Thoracic aorta (tissue), 2 donors: ENCODE measurements at regions not wholly inside any gene's neighbourhood (a gene's known extent, or its start where the extent isn't known, plus 50 kb on each side); places are given as distances from the start of the nearest gene placed in this dataset.
"Not testable (repeated sequence)": the region's sequence is repeated elsewhere in the genome, so short reads cannot be mapped to it uniquely, and the experiment has no call there.

ENCODE experiments used
- ATAC-seq: fragments of 150-250 bp; one replicate; pipeline ENCODE4 v1.8.0; 2017; ENCODE audit warnings: low read depth; ENCODE audit not compliant: insufficient number of reproducible peaks, low FRiP score
- DNase-seq: peaks from one replicate; pipeline ENCODE4 v3.0.0-alpha.2; 2020; ENCODE audit warnings: low spot score
- H3K27ac ChIP-seq, 2 donors: fragments of 200-600 bp; sonication (generic); 1 replicate in 1 of 2; 2 replicates in 1 of 2; pipeline ENCODE4 v1.5.1; 2016; ENCODE audit warnings: mild to moderate bottlenecking in 2 of 2, moderate library complexity in 2 of 2
- H3K27me3 ChIP-seq: fragments of 200-600 bp; sonication (generic); replicated peaks from 2 replicates; pipeline ENCODE4 v1.6.0; 2016; ENCODE audit warnings: mild to moderate bottlenecking; ENCODE audit not compliant: insufficient read depth
- H3K36me3 ChIP-seq: fragments of 200-600 bp; sonication (generic); one replicate; pipeline ENCODE4 v1.5.1; 2016
- H3K4me1 ChIP-seq, 2 donors: fragments of 200-600 bp; sonication (generic); 1 replicate in 1 of 2; 2 replicates in 1 of 2; pipeline versions ENCODE4 v1.5.1 to v1.6.0; 2016; ENCODE audit warnings: low read depth in 2 of 2, mild to moderate bottlenecking in 1 of 2; ENCODE audit not compliant: control insufficient read depth in 1 of 2
- H3K4me3 ChIP-seq: fragments of 200-600 bp; sonication (generic); 2 replicates; pipeline ENCODE4 v1.5.1; 2016; ENCODE audit warnings: mild to moderate bottlenecking
- H3K9me3 ChIP-seq: fragments of 200-600 bp; sonication (generic); 2 replicates; pipeline ENCODE4 v1.5.1; 2016
- CTCF ChIP-seq: fragments of 200-600 bp; sonication (generic); IDR thresholded peaks from one replicate; pipeline ENCODE4 v1.5.1; 2019; ENCODE audit warnings: antibody characterized with exemption

- Histone ChIP-seq H3K4me1 (no peaks in the 10 kb centered on the region), H3K27ac (no peak overlapping the region), H3K36me3 (no peaks in the 10 kb centered on the region), H3K4me3 (no peak overlapping the region), H3K27me3 (no peaks in the 10 kb centered on the region), H3K9me3 (no peaks in the 10 kb centered on the region)
- no peak for TF ChIP-seq CTCF
- ATAC-seq = no peak
- DNase-seq = no peak
Measured at GRCh38 chr9:27676827-27677226, 103.5 kb upstream of the C9orf72 start.

GRCh38 chr9:27679338-27679737 is 106.1 kb upstream of the C9orf72 start:
- TF ChIP-seq CTCF = no peak
- DNase-seq = no peak
- ATAC-seq = no peak
- Histone ChIP-seq H3K27ac (no peak overlapping the region), H3K9me3 (no peaks in the 10 kb centered on the region), H3K4me1 (no peaks in the 10 kb centered on the region), H3K4me3 (no peak overlapping the region), H3K36me3 (no peaks in the 10 kb centered on the region), H3K27me3 (no peaks in the 10 kb centered on the region)

- Histone ChIP-seq H3K4me3 (no peak overlapping the region), H3K9me3 (no peaks in the 10 kb centered on the region), H3K27ac (no peak overlapping the region), H3K27me3 (no peaks in the 10 kb centered on the region), H3K36me3 (no peaks in the 10 kb centered on the region), H3K4me1 (no peaks in the 10 kb centered on the region)
- no peak for TF ChIP-seq CTCF
- no peak for DNase-seq
- no peak for ATAC-seq
Measured at GRCh38 chr9:27683181-27683580, 109.9 kb upstream of the C9orf72 start.

- H3K4me1 ChIP-seq = no peaks in the 10 kb centered on the region
- ATAC-seq (no peak), DNase-seq (no peak)
- no peak for TF ChIP-seq CTCF
- H3K27ac ChIP-seq = no peak overlapping the region
- H3K4me3 ChIP-seq = no peak overlapping the region
- no peaks in the 10 kb centered on the region for H3K27me3 ChIP-seq
- no peaks in the 10 kb centered on the region for H3K9me3 ChIP-seq
- no peaks in the 10 kb centered on the region for H3K36me3 ChIP-seq
Measured at GRCh38 chr9:27688954-27689353, 115.7 kb upstream of the C9orf72 start.

GRCh38 chr9:27690816-27691215 is 117.5 kb upstream of the C9orf72 start:
- not testable (repeated sequence) for H3K27ac ChIP-seq, DNase-seq, H3K36me3 ChIP-seq, H3K4me3 ChIP-seq, H3K9me3 ChIP-seq, ATAC-seq, H3K27me3 ChIP-seq, H3K4me1 ChIP-seq

GRCh38 chr9:27699621-27700020 is 126.3 kb upstream of the C9orf72 start:
- no peak for DNase-seq
- H3K4me3 ChIP-seq = no peak overlapping the region
- no peak for ATAC-seq
- no peaks in the 10 kb centered on the region for H3K4me1 ChIP-seq
- H3K36me3 ChIP-seq = no peaks in the 10 kb centered on the region
- H3K27me3 ChIP-seq = no peaks in the 10 kb centered on the region
- H3K9me3 ChIP-seq = no peaks in the 10 kb centered on the region
- H3K27ac ChIP-seq = no peak overlapping the region
- TF ChIP-seq CTCF = no peak
